GM12878 (cell line): ENCODE measurements at regions not wholly inside any gene's neighbourhood (a gene's known extent, or its start where the extent isn't known, plus 50 kb on each side); places are given as distances from the start of the nearest gene placed in this dataset.

ENCODE experiments used
- ATAC-seq: fragments of 200-7000 bp; cut with Tn5 transposase; 3 replicates; pipeline ENCODE4 v1.9.1; 2020; ENCODE audit warnings: mild to moderate bottlenecking, moderate library complexity
- BruUV-seq: library from RNA; stranded (reverse); fragments of 400-500 nt; replicated peaks from 2 replicates; lab custom pipeline; 2021; lab: Mats Ljungman, UMichigan
- CTCF ChIA-PET: fragments of 300-600 bp; sonication (Branson Sonifier 250); formaldehyde crosslinking; extraction: SDS; loops from one replicate; lab custom pipeline; 2021; ENCODE audit warnings: inconsistent platforms; lab: Yijun Ruan, JAX
- POLR2A ChIA-PET: fragments of 350-600 bp; formaldehyde crosslinking; extraction: SDS; loops from one replicate; lab custom pipeline; 2021; ENCODE audit warnings: inconsistent platforms; lab: Charles Lee
- RAD21 ChIA-PET: fragments of 300-600 bp; sonication (Branson Sonifier 250); formaldehyde crosslinking; loops from one replicate; lab custom pipeline; 2023; ENCODE audit warnings: antibody characterized with exemption; ENCODE audit not compliant: unreplicated experiment; lab: Charles Lee
- SMC1A ChIA-PET: fragments of 300-600 bp; sonication (Branson Sonifier 250); formaldehyde crosslinking; loops from one replicate; lab custom pipeline; 2023; ENCODE audit not compliant: unreplicated experiment, uncharacterized antibody; lab: Charles Lee
- DNase-seq: peaks from one replicate; pipeline ENCODE4 v3.0.0-alpha.2; 2011; ENCODE audit warnings: low read depth, low spot score
- FAIRE-seq: peaks from 3 replicates; lab custom pipeline; 2011; peaks lifted over from hg19 to GRCh38; lab: Jason Lieb, UNC
- H2AFZ ChIP-seq: 2 replicates; pipeline ENCODE4 v1.6.0; 2011; ENCODE audit warnings: low read depth, low read length, control low read depth; ENCODE audit not compliant: control insufficient read depth
- H3K27ac ChIP-seq: 2 replicates; pipeline ENCODE4 v1.5.1; 2011; ENCODE audit warnings: control low read depth; ENCODE audit not compliant: control insufficient read depth, insufficient read depth
- H3K27me3 ChIP-seq, 2 experiments: replicated peaks in 1 of 2; 2 replicates each; pipeline versions ENCODE4 v1.6.0 to v1.6.1; 2011; ENCODE audit warnings: low read length in 1 of 2; ENCODE audit not compliant: control insufficient read depth in 2 of 2, insufficient read depth in 2 of 2
- H3K36me3 ChIP-seq, 2 experiments: 2 replicates each; pipeline ENCODE4 v1.5.1; 2011; ENCODE audit warnings: low read length in 1 of 2; ENCODE audit not compliant: control insufficient read depth in 2 of 2, insufficient read depth in 2 of 2
- H3K4me1 ChIP-seq: 2 replicates; pipeline ENCODE4 v1.6.1; 2011; ENCODE audit warnings: mild to moderate bottlenecking, low read length, moderate library complexity, mixed read lengths; ENCODE audit not compliant: control insufficient read depth, insufficient read depth
- H3K4me2 ChIP-seq: 2 replicates; pipeline ENCODE4 v1.6.0; 2011; ENCODE audit warnings: control low read depth; ENCODE audit not compliant: control insufficient read depth, insufficient read depth
- H3K4me3 ChIP-seq: fragments of 200-600 bp; sonication (generic); 2 replicates; pipeline ENCODE4 v1.5.1; 2016
- H3K79me2 ChIP-seq: 2 replicates; pipeline ENCODE4 v1.6.0; 2011; ENCODE audit warnings: low read length; ENCODE audit not compliant: control insufficient read depth, insufficient read depth
- H3K9ac ChIP-seq: 2 replicates; pipeline ENCODE4 v1.8.0; 2011; ENCODE audit warnings: low read length, control low read depth, mixed read lengths; ENCODE audit not compliant: control insufficient read depth, insufficient read depth
- H3K9me3 ChIP-seq: replicated peaks from 3 replicates; pipeline ENCODE4 v1.5.1; 2011; ENCODE audit warnings: mild to moderate bottlenecking, low read length; ENCODE audit not compliant: control insufficient read depth, insufficient read depth
- H4K20me1 ChIP-seq: 2 replicates; pipeline ENCODE4 v1.6.0; 2011; ENCODE audit not compliant: control insufficient read depth, insufficient read depth
- BCLAF1 ChIP-seq: fragments of 450-650 bp; IDR thresholded peaks from 2 replicates; pipeline ENCODE4 v1.6.1; 2017; ENCODE audit warnings: antibody characterized with exemption, mild to moderate bottlenecking, moderate library complexity
- BRCA1 ChIP-seq: IDR thresholded peaks from 2 replicates; pipeline ENCODE4 v1.6.1; 2011; ENCODE audit warnings: low read depth, low read length, improper control_type of control experiment
- CREB1 ChIP-seq: IDR thresholded peaks from 2 replicates; pipeline ENCODE4 v1.6.1; 2012; ENCODE audit warnings: low read depth, mild to moderate bottlenecking, inconsistent platforms
- JUND ChIP-seq: IDR thresholded peaks from 2 replicates; pipeline ENCODE4 v1.6.1; 2012; ENCODE audit warnings: low read depth, mild to moderate bottlenecking, low read length, improper control_type of control experiment, moderate library complexity
- MYB ChIP-seq: fragments of 150-350 bp; IDR thresholded peaks from 2 replicates; pipeline ENCODE4 v1.6.1; 2014; ENCODE audit warnings: mild to moderate bottlenecking, low read depth, low read length, borderline replicate concordance
- NKRF ChIP-seq: fragments of 450-650 bp; conservative IDR thresholded peaks from 2 replicates; pipeline ENCODE4 v1.6.1; 2017; ENCODE audit warnings: mild to moderate bottlenecking, moderate library complexity
- ZBTB4 ChIP-seq: fragments of 450-650 bp; formaldehyde crosslinking; IDR thresholded peaks from 2 replicates; pipeline ENCODE4 v1.4.0; 2022; ENCODE audit warnings: mild to moderate bottlenecking, moderate library complexity
- ZNF592 ChIP-seq: fragments of 450-650 bp; IDR thresholded peaks from 2 replicates; pipeline ENCODE4 v1.6.1; 2017; ENCODE audit warnings: mild to moderate bottlenecking, moderate library complexity
- WGBS: methylation state at CpG from one replicate; pipeline ENCODE4 v1.1.6; 2016; ENCODE audit warnings: low lambda C conversion rate; ENCODE audit not compliant: insufficient replicate concordance, insufficient coverage; ENCODE audit errors: missing lambda C conversion rate; 5-methylcytosine and 5-hydroxymethylcytosine counted together
- in situ Hi-C: fragments of 300-500 bp; cut with MboI; formaldehyde crosslinking; loops from 9 replicates; pipeline ENCODE4 v1.14.3; 2018; ENCODE audit warnings: mixed read lengths
- intact Hi-C: fragments of 100-400 bp; cut with micrococcal nuclease; formaldehyde crosslinking; loops from one replicate; pipeline ENCODE4 v1.14.2; 2022; ENCODE audit not compliant: unreplicated experiment

- intact Hi-C loops (no loop called here), in situ Hi-C loops (no loop called here)
- Histone ChIP-seq H3K9me3 (no peaks in the 10 kb centered on the region), H3K27ac (no peak overlapping the region), H4K20me1 (no peaks in the 10 kb centered on the region), H3K4me3 (no peak overlapping the region), H3K9ac (no peak overlapping the region), H3K4me1 (no peaks in the 10 kb centered on the region), H3K27me3 (no peaks in the 10 kb centered on the region), H3K79me2 (no peaks in the 10 kb centered on the region), H3K4me2 (no peak overlapping the region), H3K36me3 (no peaks in the 10 kb centered on the region), H2AFZ (no peak overlapping the region)
- RAD21 ChIA-PET: interaction anchor here (1.1 to 2.6 kb wide), 2 partner anchors 22 to 26 kb away, joined by 4 to 10 read pairs; no protein-coding TSS in a partner anchor
- SMC1A ChIA-PET: interaction anchor here (0.7 to 2.6 kb wide), 10 partner anchors 10 to 80 kb away, joined by 3 to 16 read pairs (median 3); no protein-coding TSS in a partner anchor
- POLR2A ChIA-PET: interaction anchor here (1.1 kb wide), 1 partner anchor 17 kb away, joined by 3 read pairs; no protein-coding TSS in a partner anchor
- no peak for ATAC-seq
- 43% methylated on average over 7 of the region's 7 CpGs for WGBS
- BruUV-seq: no TSS peak
- no peak for FAIRE-seq
- CTCF ChIA-PET: interaction anchor here (0.5 to 1.6 kb wide), 4 partner anchors 17 to 1948 kb away, joined by 3 to 4 read pairs (median 4); no protein-coding TSS in a partner anchor
- DNase-seq: no peak
- TF ChIP-seq ZNF592 (no peak), BCLAF1 (no peak), MYB (no peak), BRCA1 (no peak), NKRF (no peak), CREB1 (no peak), JUND (no peak), ZBTB4 (no peak)
These were observed 165.1 kb upstream of the KCNJ3 start for GRCh38 chr2:154533300-154533940.
